Choroid plexus epithelial cell (primary cell): ENCODE measurements at regions not wholly inside any gene's neighbourhood (a gene's known extent, or its start where the extent isn't known, plus 50 kb on each side); places are given as distances from the start of the nearest gene placed in this dataset.
A peak's percentile ranks its signal among the peaks of the same experiment; 100 is the strongest.

Experiments
- DNase-seq: peaks from one replicate; pipeline ENCODE4 v3.0.0-alpha.2; 2010; ENCODE audit warnings: low read depth
- H3K4me3 ChIP-seq: 2 replicates; pipeline ENCODE4 v1.5.1; 2011; ENCODE audit warnings: low read depth, mild to moderate bottlenecking, control low read depth, low read length, moderate library complexity
- TF ChIP-seq, protein P1 (sequence below): conservative IDR thresholded peaks from 2 replicates; pipeline ENCODE4 v1.5.1; 2011; ENCODE audit warnings: low read depth, mild to moderate bottlenecking, control low read depth, inconsistent platforms, low read length, moderate library complexity

DNA sequence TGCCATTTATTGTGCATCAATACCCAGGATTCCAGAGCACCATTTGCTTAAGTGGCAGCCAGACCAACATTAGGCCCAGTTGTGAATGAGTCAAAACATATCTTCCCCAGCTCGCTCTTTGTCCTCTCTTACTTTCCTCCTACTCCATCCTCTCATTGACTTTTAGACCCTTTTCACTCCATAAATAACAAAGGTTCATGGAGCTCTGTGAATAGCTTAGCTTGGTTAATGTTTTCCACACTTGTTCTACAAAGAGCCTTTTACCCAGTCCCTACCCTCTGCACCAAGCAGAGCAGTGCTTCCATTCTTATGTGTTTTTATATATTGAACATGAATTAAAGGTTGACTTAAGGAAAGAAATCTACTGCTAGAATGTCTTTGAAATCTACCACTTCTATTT lies 625.8 kb upstream of the FANCL start:
- no peak overlapping the region for H3K4me3 ChIP-seq
- TF ChIP-seq, protein P1, sequence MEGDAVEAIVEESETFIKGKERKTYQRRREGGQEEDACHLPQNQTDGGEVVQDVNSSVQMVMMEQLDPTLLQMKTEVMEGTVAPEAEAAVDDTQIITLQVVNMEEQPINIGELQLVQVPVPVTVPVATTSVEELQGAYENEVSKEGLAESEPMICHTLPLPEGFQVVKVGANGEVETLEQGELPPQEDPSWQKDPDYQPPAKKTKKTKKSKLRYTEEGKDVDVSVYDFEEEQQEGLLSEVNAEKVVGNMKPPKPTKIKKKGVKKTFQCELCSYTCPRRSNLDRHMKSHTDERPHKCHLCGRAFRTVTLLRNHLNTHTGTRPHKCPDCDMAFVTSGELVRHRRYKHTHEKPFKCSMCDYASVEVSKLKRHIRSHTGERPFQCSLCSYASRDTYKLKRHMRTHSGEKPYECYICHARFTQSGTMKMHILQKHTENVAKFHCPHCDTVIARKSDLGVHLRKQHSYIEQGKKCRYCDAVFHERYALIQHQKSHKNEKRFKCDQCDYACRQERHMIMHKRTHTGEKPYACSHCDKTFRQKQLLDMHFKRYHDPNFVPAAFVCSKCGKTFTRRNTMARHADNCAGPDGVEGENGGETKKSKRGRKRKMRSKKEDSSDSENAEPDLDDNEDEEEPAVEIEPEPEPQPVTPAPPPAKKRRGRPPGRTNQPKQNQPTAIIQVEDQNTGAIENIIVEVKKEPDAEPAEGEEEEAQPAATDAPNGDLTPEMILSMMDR, result no peak
- DNase-seq, result no peak

DNA sequence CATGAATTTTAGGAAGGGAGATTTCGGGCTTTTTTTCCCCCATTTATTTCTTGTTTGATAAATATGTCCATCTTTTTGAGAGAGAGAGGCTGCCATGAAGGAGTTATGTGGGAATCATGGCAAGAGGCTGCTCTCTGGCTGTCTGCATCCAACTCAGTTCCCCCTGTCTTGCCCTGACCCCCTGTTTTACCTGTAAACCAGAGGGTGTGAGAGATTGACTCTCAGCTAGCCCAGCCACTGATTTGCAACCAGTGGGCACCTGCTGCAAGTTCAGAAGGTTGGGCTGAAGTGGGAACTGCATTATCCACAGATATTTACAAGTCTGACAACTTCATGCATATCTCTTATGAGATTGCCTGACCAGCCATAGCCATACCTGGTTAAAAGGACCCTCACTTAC lies 625.4 kb upstream of the FANCL start:
- no peak overlapping the region for H3K4me3 ChIP-seq
- DNase-seq, result no peak
- TF ChIP-seq, protein P1, result no peak

- no peak overlapping the region for H3K4me3 ChIP-seq
- TF ChIP-seq, protein P1, result no peak
- DNase-seq, result peak; percentile 5
These were observed 624.9 kb upstream of the FANCL start for GRCh38 chr2:58866040-58866439.

DNA sequence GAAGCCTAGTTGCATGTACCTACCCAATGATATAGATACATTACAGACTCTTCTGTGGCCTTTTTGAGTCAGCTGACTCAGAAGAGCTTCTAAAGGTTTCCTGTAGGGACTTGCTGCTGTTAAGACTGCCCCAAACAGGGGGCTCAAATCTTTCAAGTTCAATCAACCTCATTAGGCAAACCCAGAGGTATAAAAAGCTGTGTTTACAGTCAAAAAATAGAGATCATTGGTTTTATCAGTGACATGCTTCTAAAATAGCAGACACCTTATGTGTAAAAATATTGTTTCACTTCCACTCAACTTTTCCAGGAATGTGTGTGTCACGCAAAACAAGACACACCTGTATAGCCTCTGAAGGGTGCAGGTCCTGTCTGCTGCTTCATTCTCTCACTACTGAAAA lies 624.3 kb upstream of the FANCL start:
- TF ChIP-seq, protein P1, result no peak
- no peak for DNase-seq
- H3K4me3 ChIP-seq, result no peak overlapping the region

DNA sequence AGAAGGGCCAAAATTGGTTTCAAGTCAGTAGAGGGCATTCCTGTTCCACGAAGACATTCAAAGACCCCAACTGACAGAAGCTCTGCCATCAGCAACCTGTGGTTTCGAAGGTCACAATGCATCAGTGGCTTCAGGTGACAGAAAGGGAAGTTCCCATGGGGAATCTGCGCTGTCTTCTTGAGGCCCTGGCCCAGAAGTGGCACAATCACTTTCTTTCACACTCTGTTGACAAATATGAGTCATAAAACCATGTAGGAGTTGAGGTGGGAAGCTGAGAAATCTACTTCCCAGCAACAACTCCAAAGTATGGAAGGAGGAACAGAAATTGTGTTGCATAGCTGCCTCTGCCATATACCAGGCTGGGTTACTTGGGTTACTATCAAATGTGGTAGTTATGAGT lies 621.1 kb upstream of the FANCL start:
- TF ChIP-seq, protein P1, result no peak
- H3K4me3 ChIP-seq, result no peak overlapping the region
- no peak for DNase-seq

GRCh38 chr2:58860586-58860985 lies 619.5 kb upstream of the FANCL start:
- H3K4me3 ChIP-seq, result no peak overlapping the region
- DNase-seq, result no peak
- TF ChIP-seq, protein P1, result no peak

- DNase-seq, result no peak
- TF ChIP-seq, protein P1, result no peak
- H3K4me3 ChIP-seq, result no peak overlapping the region
These were observed 615.0 kb upstream of the FANCL start for GRCh38 chr2:58856100-58856499.
